GM10248 (cell line): ENCODE measurements at regions not wholly inside any gene's neighbourhood (a gene's known extent, or its start where the extent isn't known, plus 50 kb on each side); places are given as distances from the start of the nearest gene placed in this dataset.

Source experiments
- CTCF ChIA-PET: fragments of 300-600 bp; sonication (Branson Sonifier 250); formaldehyde crosslinking; extraction: SDS; loops from one replicate; lab custom pipeline; 2021; ENCODE audit warnings: antibody characterized with exemption; lab: Yijun Ruan, JAX
- POLR2A ChIA-PET: fragments of 350-650 bp; sonication (Branson Sonifier 250); formaldehyde crosslinking; extraction: SDS; loops from one replicate; lab custom pipeline; 2020; ENCODE audit warnings: antibody characterized with exemption; lab: Yijun Ruan, JAX
- DNase-seq: peaks from one replicate; pipeline ENCODE4 v3.0.0; 2012; ENCODE audit errors: extremely low spot score
- TF ChIP-seq, protein P1 (sequence below): IDR thresholded peaks from 2 replicates; pipeline ENCODE4 v1.5.1; 2012; ENCODE audit warnings: mild to moderate bottlenecking, low read depth; ENCODE audit errors: extremely low read depth, missing control alignments, control extremely low read depth

DNA sequence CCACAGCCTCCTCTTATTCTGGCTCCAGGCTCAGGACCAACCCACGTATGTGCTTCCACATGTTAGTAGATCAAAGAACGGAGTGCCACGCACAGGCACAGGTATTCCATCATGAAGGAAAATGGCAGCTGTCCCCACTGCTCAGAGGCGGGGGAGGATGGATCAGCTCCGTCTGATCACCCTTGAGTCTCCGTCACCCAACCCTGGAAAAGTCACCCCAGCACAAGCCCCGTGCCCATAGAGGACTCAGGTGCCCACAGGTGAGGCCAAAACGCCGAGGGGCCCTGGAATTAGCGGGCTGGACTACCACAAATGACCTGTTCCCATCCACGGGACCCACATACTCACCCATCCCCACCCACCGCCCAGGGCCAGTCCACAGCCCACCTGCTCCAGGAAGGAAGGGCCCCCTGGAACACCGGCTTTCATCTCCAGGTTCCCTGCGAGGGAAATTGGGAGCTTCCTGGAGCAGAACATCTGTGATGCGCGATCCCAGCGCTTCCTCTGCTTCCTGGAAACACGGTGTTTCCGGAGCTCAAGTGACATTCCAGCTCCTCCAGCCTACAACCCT, 120.5 kb upstream of the SPACA7 start:
- no peak for DNase-seq

DNA sequence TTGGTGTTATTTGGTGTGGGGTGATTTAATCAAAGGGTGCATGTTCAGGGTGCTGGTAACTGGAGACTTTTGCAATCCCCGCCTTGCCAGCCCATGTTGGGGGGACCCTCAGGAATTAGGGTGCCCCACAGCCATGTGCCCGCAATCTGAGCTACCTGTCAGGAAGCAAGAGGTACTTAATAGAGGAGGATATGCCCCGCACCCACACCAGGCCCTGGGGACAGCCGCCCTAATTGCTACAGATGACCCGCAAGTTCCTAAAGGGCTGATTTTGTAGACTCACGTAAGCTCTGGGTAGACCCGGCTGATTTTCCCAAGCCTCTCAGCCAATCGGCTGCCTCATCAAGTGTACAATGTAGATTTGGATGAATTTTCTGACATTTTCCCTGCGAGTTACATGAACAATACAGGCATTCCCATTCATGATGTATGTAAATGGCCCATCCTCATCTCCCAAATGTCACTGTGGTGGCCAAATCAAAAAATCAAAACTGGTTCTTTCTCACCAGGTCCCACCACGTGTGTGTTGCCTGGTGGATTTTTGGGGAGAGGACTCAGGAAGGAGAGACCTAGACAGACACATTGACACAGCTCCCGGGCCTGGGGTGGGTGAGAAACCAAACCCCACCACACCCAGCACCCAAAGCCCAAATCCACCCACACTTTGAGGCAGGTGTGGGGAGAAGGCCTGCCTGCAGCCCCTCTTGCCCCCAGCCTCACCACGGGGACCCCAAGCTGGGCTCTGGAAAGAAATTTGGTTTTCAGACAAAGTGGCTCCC, 119.2 kb upstream of the SPACA7 start:
- TF ChIP-seq, protein P1, sequence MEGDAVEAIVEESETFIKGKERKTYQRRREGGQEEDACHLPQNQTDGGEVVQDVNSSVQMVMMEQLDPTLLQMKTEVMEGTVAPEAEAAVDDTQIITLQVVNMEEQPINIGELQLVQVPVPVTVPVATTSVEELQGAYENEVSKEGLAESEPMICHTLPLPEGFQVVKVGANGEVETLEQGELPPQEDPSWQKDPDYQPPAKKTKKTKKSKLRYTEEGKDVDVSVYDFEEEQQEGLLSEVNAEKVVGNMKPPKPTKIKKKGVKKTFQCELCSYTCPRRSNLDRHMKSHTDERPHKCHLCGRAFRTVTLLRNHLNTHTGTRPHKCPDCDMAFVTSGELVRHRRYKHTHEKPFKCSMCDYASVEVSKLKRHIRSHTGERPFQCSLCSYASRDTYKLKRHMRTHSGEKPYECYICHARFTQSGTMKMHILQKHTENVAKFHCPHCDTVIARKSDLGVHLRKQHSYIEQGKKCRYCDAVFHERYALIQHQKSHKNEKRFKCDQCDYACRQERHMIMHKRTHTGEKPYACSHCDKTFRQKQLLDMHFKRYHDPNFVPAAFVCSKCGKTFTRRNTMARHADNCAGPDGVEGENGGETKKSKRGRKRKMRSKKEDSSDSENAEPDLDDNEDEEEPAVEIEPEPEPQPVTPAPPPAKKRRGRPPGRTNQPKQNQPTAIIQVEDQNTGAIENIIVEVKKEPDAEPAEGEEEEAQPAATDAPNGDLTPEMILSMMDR: no peak
- DNase-seq: no peak
- CTCF ChIA-PET: no interaction called here
- POLR2A ChIA-PET: no interaction called here

More for the DNA sequence above, 120.5 kb upstream of the SPACA7 start:
- ChIA-PET CTCF (interaction anchor here (1.2 kb wide), 1 partner anchor 9 kb away, joined by 3 read pairs; no protein-coding TSS in a partner anchor), POLR2A (no interaction called here)
- TF ChIP-seq, protein P1: no peak

DNA sequence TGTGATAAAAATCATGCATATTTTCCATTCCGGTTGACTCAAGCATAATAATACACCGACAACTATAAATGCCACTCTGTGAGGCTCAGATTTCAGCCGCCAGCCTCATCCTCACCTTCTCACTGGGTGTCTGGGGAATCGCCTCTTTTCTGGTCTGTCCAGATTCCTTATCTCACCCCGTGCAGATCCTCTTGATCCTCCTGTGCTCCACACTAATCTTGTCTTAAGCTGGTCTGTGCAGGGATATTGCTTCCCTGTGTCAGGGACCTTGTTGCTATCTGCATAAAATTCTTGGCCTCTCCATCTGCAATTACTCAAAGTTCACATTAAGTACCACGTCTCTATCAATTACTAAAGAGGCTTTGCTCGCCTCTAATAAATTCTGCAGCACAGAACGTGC, 116.6 kb upstream of the SPACA7 start:
- no peak for DNase-seq
- TF ChIP-seq, protein P1: no peak
- ChIA-PET CTCF (no interaction called here), POLR2A (no interaction called here)

DNA sequence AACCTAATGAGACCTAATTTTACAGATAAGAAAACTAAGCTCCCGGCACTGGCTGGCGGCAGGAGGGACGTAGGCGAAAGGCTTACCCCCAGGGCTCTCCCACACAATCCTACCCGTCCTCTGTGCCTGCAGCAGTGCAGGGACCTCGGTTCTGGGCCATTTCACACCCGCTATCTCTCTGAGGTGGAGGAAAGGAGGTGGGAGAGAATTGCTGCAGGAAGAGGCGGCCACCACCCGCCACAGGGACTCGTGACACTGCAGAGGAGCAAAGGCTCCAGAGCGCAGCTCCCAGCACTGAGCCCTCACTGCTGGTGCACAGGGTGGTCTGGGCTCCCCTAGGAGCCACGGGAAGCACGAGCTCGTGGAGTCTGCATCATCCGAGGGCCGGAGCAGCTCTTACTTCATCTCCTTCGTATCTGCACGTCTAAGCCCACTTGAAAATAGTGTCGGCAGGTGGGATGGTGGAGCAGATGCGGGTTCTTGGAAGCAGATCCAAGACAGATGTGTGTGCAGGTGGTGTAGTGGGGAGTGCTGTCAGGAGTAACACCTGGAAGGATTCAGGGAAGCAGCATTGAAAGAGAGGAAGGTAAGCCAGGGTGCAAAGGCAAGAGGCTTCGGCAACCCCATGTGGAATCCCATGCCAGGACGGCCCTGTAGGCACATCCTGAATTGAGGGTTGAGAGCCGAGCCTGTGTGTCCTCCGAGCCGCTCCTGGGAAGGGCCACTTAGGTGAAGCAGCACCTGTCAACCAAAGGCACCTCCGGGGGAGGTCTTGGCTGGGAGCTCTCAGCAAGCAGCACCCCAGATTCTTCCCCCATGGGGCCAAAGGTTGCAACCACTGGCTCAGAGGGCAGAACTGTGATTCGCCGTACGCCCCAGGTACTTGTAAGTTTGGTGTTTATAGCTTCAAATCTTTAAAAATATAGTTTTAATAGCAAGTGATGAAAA, 115.8 kb upstream of the SPACA7 start:
- ChIA-PET POLR2A (no interaction called here), CTCF (interaction anchor here (1.0 kb wide), 1 partner anchor 23 kb away, joined by 3 read pairs; no protein-coding TSS in a partner anchor)
- TF ChIP-seq, protein P1: no peak
- DNase-seq: no peak

DNA sequence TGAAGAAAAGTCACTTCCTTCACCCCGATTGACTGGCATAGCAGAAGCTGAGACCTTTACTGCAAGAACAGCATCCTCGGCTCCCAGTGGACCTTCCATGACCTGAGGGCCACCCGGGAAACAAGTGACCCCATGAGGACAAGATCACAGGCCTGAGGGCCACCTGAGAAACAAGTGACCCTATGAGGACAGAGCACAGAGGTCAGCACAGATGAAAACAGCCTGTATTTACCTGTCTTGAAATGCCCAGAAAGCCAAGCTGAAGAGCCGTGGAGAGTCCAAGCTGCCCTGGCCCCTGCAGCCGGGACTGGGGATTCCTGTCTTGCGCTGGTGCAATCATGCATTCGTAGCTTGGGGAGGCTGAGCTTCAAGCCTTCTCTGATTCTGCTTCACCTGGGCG, 114.2 kb upstream of the SPACA7 start:
- TF ChIP-seq, protein P1: no peak
- ChIA-PET CTCF (no interaction called here), POLR2A (no interaction called here)
- no peak for DNase-seq

DNA sequence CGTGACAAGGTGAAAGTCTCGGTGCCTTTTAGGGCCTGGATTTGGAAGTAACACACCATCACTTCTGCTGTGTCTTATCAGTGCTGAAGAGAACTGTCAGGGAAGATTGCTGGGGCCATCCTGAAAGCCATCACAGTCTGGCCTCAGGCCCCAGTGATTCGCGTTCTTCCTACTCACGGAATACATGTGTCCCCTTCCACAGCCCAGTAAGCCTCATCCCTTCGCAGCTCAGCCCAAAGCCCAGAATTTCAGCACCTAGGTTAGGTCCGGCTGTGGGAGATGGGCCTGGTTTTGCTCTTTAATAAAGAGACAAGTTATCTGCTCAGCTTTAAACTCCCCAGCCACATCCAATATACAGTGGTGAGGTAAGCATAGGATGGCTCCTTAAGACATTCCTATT, 113.0 kb upstream of the SPACA7 start:
- TF ChIP-seq, protein P1: no peak
- DNase-seq: no peak
- CTCF ChIA-PET: no interaction called here
- POLR2A ChIA-PET: no interaction called here
